GM12892 (cell line): ENCODE measurements at regions not wholly inside any gene's neighbourhood (a gene's known extent, or its start where the extent isn't known, plus 50 kb on each side); places are given as distances from the start of the nearest gene placed in this dataset.

Source experiments
- DNase-seq: peaks from one replicate; pipeline ENCODE4 v3.0.0; 2011; ENCODE audit not compliant: insufficient read length
- FAIRE-seq: peaks from 2 replicates; lab custom pipeline; 2011; peaks lifted over from hg19 to GRCh38; lab: Jason Lieb, UNC
- POLR2A ChIP-seq: IDR thresholded peaks from 2 replicates; pipeline ENCODE4 v1.6.1; 2011; ENCODE audit warnings: low read depth, low read length, control low read depth
- POLR2AphosphoS5 ChIP-seq: IDR thresholded peaks from 2 replicates; pipeline ENCODE4 v1.6.1; 2011; ENCODE audit warnings: low read depth, low read length, control low read depth
- TAF1 ChIP-seq: IDR thresholded peaks from 2 replicates; pipeline ENCODE4 v1.6.1; 2011; ENCODE audit warnings: low read depth, mild to moderate bottlenecking, control low read depth, low read length, borderline replicate concordance

GRCh38 chrX:140848800-140849199 is 139.2 kb downstream of the LINC00632 start:
- no peak for DNase-seq
- no peak for FAIRE-seq
- TF ChIP-seq TAF1 (no peak), POLR2AphosphoS5 (no peak), POLR2A (no peak)

GRCh38 chrX:140860718-140861117 is 141.7 kb upstream of the SPANXB1 start:
- DNase-seq = no peak
- FAIRE-seq = no peak
- no peak for TF ChIP-seq POLR2A

- FAIRE-seq (no peak), DNase-seq (no peak)
- TF ChIP-seq POLR2A (no peak), POLR2AphosphoS5 (no peak), TAF1 (no peak)
These were observed 135.9 kb upstream of the SPANXB1 start for GRCh38 chrX:140866446-140866845.

GRCh38 chrX:140912606-140913005 is 89.8 kb upstream of the SPANXB1 start:
- FAIRE-seq (no peak), DNase-seq (no peak)
- TF ChIP-seq POLR2AphosphoS5 = no peak
- TF ChIP-seq TAF1 = no peak
- TF ChIP-seq POLR2A = no peak

GRCh38 chrX:140913802-140914501 is 88.4 kb upstream of the SPANXB1 start:
- FAIRE-seq (no peak), DNase-seq (no peak)
- TF ChIP-seq POLR2A (no peak), POLR2AphosphoS5 (no peak), TAF1 (no peak)

- DNase-seq (no peak), FAIRE-seq (no peak)
- TF ChIP-seq POLR2A (no peak), TAF1 (no peak), POLR2AphosphoS5 (no peak)
These were observed 85.5 kb upstream of the SPANXB1 start for GRCh38 chrX:140916872-140917271.

- FAIRE-seq (no peak), DNase-seq (no peak)
- TF ChIP-seq POLR2AphosphoS5 (no peak), POLR2A (no peak)
These were observed 84.9 kb upstream of the SPANXB1 start for GRCh38 chrX:140917354-140918115.

GRCh38 chrX:140918398-140919038 is 83.9 kb upstream of the SPANXB1 start:
- TF ChIP-seq POLR2AphosphoS5 = no peak
- no peak for TF ChIP-seq POLR2A
- no peak for TF ChIP-seq TAF1
- no peak for DNase-seq
- peak; percentile 65 for FAIRE-seq

- DNase-seq (no peak), FAIRE-seq (no peak)
- TF ChIP-seq POLR2A (no peak), POLR2AphosphoS5 (no peak), TAF1 (no peak)
These were observed 82.0 kb upstream of the SPANXB1 start for GRCh38 chrX:140920416-140920815.

GRCh38 chrX:140923118-140923517 is 79.3 kb upstream of the SPANXB1 start:
- no peak for DNase-seq
- no peak for FAIRE-seq
- TF ChIP-seq POLR2AphosphoS5 = no peak
- no peak for TF ChIP-seq TAF1
- no peak for TF ChIP-seq POLR2A

- DNase-seq = no peak
- no peak for FAIRE-seq
- no peak for TF ChIP-seq POLR2AphosphoS5
- no peak for TF ChIP-seq TAF1
- TF ChIP-seq POLR2A = no peak
These were observed 73.7 kb upstream of the SPANXB1 start for GRCh38 chrX:140928739-140929138.
